K562 (cell line): ENCODE measurements at regions not wholly inside any gene's neighbourhood (a gene's known extent, or its start where the extent isn't known, plus 50 kb on each side); places are given as distances from the start of the nearest gene placed in this dataset.

Source experiments
- ATAC-seq: fragments of 200-7000 bp; cut with Tn5 transposase; 3 replicates; pipeline ENCODE4 v1.9.1; 2020; ENCODE audit warnings: moderate library complexity
- BruUV-seq: library from RNA; stranded (reverse); fragments of 400-500 nt; replicated peaks from 2 replicates; lab custom pipeline; 2021; lab: Mats Ljungman, UMichigan
- CTCF ChIA-PET: fragments of 300-600 bp; formaldehyde crosslinking; extraction: SDS; loops from one replicate; lab custom pipeline; 2021; ENCODE audit warnings: low intra/inter-chr PET ratio; lab: Yijun Ruan, JAX
- POLR2A ChIA-PET: fragments of 300-600, 350-650 bp; sonication (Branson Sonifier 250); formaldehyde crosslinking; extraction: SDS; loops from one replicate; lab custom pipeline; 2021; ENCODE audit warnings: antibody characterized with exemption, inconsistent platforms; lab: Yijun Ruan, JAX
- DNase-seq, 4 experiments: peaks; one replicate each; pipeline versions ENCODE4 v3.0.0 to v3.0.0-alpha.2; 2011 to 2018; ENCODE audit warnings: low spot score in 3 of 4, mixed read lengths in 3 of 4; ENCODE audit errors: extremely low read depth in 1 of 4
- FAIRE-seq: peaks from 2 replicates; lab custom pipeline; 2011; peaks lifted over from hg19 to GRCh38; lab: Jason Lieb, UNC
- H2AFZ ChIP-seq: 2 replicates; pipeline ENCODE4 v1.6.0; 2011; ENCODE audit warnings: low read depth, low read length, control low read depth, inconsistent platforms
- H3K27ac ChIP-seq: fragments of 200-600 bp; 3 replicates; pipeline ENCODE4 v1.8.0; 2011; ENCODE audit warnings: low read depth, mild to moderate bottlenecking, control low read depth, inconsistent platforms, low read length, moderate library complexity, mixed read lengths; ENCODE audit errors: extremely low read depth
- H3K27me3 ChIP-seq, 2 experiments: fragments of 300-600 bp in 1 of 2; 2 replicates in 1 of 2; 3 replicates in 1 of 2; pipeline versions ENCODE4 v1.6.0 to v1.8.0; 2011; ENCODE audit warnings: inconsistent platforms in 2 of 2, low read length in 2 of 2, mild to moderate bottlenecking in 1 of 2, mixed read lengths in 1 of 2, moderate library complexity in 1 of 2; ENCODE audit not compliant: control insufficient read depth in 2 of 2, insufficient read depth in 2 of 2
- H3K36me3 ChIP-seq: fragments of 300-600 bp; 3 replicates; pipeline ENCODE4 v1.8.0; 2011; ENCODE audit warnings: mild to moderate bottlenecking, low read length, inconsistent platforms; ENCODE audit not compliant: control insufficient read depth, insufficient read depth
- H3K4me1 ChIP-seq, 2 experiments: fragments of 200-600 bp in 1 of 2; replicated peaks in 1 of 2; 2 replicates in 1 of 2; 3 replicates in 1 of 2; pipeline versions ENCODE4 v1.5.1 to v1.8.0; 2011; ENCODE audit warnings: inconsistent platforms in 2 of 2, low read length in 2 of 2, mild to moderate bottlenecking in 1 of 2, mixed read lengths in 1 of 2, moderate library complexity in 1 of 2; ENCODE audit not compliant: control insufficient read depth in 2 of 2, insufficient read depth in 2 of 2
- H3K4me2 ChIP-seq: 2 replicates; pipeline ENCODE4 v1.6.1; 2011; ENCODE audit warnings: low read length, control low read depth, inconsistent platforms, mixed read lengths; ENCODE audit not compliant: insufficient read depth
- H3K4me3 ChIP-seq: fragments of 200-600 bp; sonication (generic), shearing (Covaris generic); 2 replicates; pipeline ENCODE4 v1.5.1; 2016; ENCODE audit warnings: control low read depth, inconsistent platforms
- H3K79me2 ChIP-seq: fragments of 200-600 bp; 3 replicates; pipeline ENCODE4 v1.8.0; 2011; ENCODE audit warnings: low read length, inconsistent platforms; ENCODE audit not compliant: control insufficient read depth, insufficient read depth
- H3K9ac ChIP-seq, 2 experiments: 2 replicates each; pipeline versions ENCODE4 v1.6.0 to v1.6.1; 2011; ENCODE audit warnings: low read depth in 2 of 2, low read length in 2 of 2, control low read depth in 1 of 2, inconsistent platforms in 1 of 2, mild to moderate bottlenecking in 1 of 2, mixed read lengths in 1 of 2; ENCODE audit not compliant: insufficient read depth in 1 of 2
- H3K9me1 ChIP-seq: one replicate; pipeline ENCODE4 v1.6.0; 2011; ENCODE audit warnings: inconsistent platforms, mild to moderate bottlenecking, low read length, moderate library complexity; ENCODE audit not compliant: control insufficient read depth, insufficient read depth
- H3K9me3 ChIP-seq: replicated peaks from 2 replicates; pipeline ENCODE4 v1.5.1; 2011; ENCODE audit warnings: low read depth, low read length, inconsistent platforms; ENCODE audit not compliant: control insufficient read depth, insufficient read depth
- H4K20me1 ChIP-seq: replicated peaks from 2 replicates; pipeline ENCODE4 v1.6.1; 2011; ENCODE audit warnings: low read length, inconsistent platforms, mixed read lengths; ENCODE audit not compliant: control insufficient read depth, insufficient read depth
- ARHGAP35 ChIP-seq: fragments of 450-650 bp; IDR thresholded peaks from 2 replicates; pipeline ENCODE4 v1.6.1; 2018; ENCODE audit not compliant: partially characterized antibody
- GABPB2 ChIP-seq: fragments of 250-450 bp; sonication (Bioruptor Pico); conservative IDR thresholded peaks from 2 replicates; pipeline ENCODE4 v1.5.1; 2021; ENCODE audit warnings: mild to moderate bottlenecking
- PHF21A ChIP-seq: fragments of 450-650 bp; IDR thresholded peaks from 2 replicates; pipeline ENCODE4 v1.6.1; 2017; ENCODE audit warnings: low read depth, borderline replicate concordance
- PRDM10 ChIP-seq: fragments of 450-650 bp; IDR thresholded peaks from 2 replicates; pipeline ENCODE4 v1.6.1; 2018; ENCODE audit not compliant: partially characterized antibody
- SMARCC2 ChIP-seq: fragments of 450-650 bp; IDR thresholded peaks from 2 replicates; pipeline ENCODE4 v1.6.1; 2017; ENCODE audit warnings: antibody characterized with exemption, moderate library complexity, mild to moderate bottlenecking, low read depth
- ZNF398 ChIP-seq: fragments of 250-450 bp; sonication (Bioruptor Pico); IDR thresholded peaks from 2 replicates; pipeline ENCODE4 v1.8.0; 2021; ENCODE audit warnings: moderate library complexity, mild to moderate bottlenecking, inconsistent platforms
- WGBS: fragments of 100-300 bp; shearing (Covaris generic); methylation state at CpG from one replicate; pipeline ENCODE4 v1.1.6; 2016; ENCODE audit warnings: low coverage, mixed read lengths; ENCODE audit not compliant: insufficient coverage; ENCODE audit errors: missing lambda C conversion rate; 5-methylcytosine and 5-hydroxymethylcytosine counted together
- in situ Hi-C: fragments of 300-500 bp; cut with MboI; formaldehyde crosslinking; loops from 4 replicates; pipeline ENCODE4 v1.15.0; 2018; ENCODE audit warnings: inconsistent platforms, mixed read lengths
- intact Hi-C: fragments of 100-400 bp; cut with micrococcal nuclease; formaldehyde crosslinking; loops from 2 replicates; pipeline ENCODE4 v1.14.2; 2022

- TF ChIP-seq PHF21A (no peak), ARHGAP35 (no peak), ZNF398 (no peak), GABPB2 (no peak), SMARCC2 (no peak), PRDM10 (no peak)
- TF ChIP-seq, all 486 proteins: peak for 0
- WGBS, result 0% methylated on average over 3 of the region's 3 CpGs
- Histone ChIP-seq H3K79me2 (no peaks in the 10 kb centered on the region), H3K36me3 (no peaks in the 10 kb centered on the region), H2AFZ (no peak overlapping the region), H4K20me1 (no peaks in the 10 kb centered on the region), H3K4me3 (no peak overlapping the region), H3K9me3 (no peaks in the 10 kb centered on the region), H3K9me1 (no peaks in the 10 kb centered on the region), H3K27me3 (no peaks in the 10 kb centered on the region), H3K9ac (no peak overlapping the region), H3K4me1 (no peaks in the 10 kb centered on the region), H3K4me2 (no peak overlapping the region), H3K27ac (no peak overlapping the region)
- CTCF ChIA-PET, result interaction anchor here (0.5 kb wide), 1 partner anchor 750 kb away, joined by 3 read pairs; no protein-coding TSS in a partner anchor
- DNase-seq (no peak), FAIRE-seq (no peak), ATAC-seq (no peak)
- POLR2A ChIA-PET, result no interaction called here
- intact Hi-C loops, result no loop called here
- BruUV-seq, result no TSS peak
- in situ Hi-C loops, result no loop called here
Measured at GRCh38 chr12:66065641-66066136, 64.9 kb downstream of the LLPH start.
